ENCODE measurements at regions not wholly inside any gene's neighbourhood (a gene's known extent, or its start where the extent isn't known, plus 50 kb on each side); places are given as distances from the start of the nearest gene placed in this dataset.

DNA sequence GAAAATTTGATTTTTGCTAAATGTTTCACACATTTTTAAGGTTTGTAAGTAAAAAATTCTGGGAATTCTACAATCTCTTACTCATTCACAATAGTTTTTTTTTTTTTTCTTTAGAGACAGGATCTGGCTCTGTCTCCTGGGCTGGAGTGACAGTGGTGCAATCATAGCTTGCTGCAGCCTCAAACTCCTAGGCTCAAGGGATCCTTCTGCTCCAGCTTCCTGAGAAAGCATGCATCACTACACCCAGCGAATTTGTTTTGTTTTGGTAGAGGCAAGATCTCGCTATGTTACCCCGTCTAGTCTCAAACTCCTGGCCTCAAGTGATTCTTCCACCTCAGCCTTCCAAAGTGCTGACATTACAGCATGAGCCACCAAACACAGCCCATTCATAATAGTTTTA is 232.8 kb downstream of the GJA1 start:
- TF ChIP-seq, protein P1, sequence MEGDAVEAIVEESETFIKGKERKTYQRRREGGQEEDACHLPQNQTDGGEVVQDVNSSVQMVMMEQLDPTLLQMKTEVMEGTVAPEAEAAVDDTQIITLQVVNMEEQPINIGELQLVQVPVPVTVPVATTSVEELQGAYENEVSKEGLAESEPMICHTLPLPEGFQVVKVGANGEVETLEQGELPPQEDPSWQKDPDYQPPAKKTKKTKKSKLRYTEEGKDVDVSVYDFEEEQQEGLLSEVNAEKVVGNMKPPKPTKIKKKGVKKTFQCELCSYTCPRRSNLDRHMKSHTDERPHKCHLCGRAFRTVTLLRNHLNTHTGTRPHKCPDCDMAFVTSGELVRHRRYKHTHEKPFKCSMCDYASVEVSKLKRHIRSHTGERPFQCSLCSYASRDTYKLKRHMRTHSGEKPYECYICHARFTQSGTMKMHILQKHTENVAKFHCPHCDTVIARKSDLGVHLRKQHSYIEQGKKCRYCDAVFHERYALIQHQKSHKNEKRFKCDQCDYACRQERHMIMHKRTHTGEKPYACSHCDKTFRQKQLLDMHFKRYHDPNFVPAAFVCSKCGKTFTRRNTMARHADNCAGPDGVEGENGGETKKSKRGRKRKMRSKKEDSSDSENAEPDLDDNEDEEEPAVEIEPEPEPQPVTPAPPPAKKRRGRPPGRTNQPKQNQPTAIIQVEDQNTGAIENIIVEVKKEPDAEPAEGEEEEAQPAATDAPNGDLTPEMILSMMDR (IDR thresholded peaks at IDR 0.05) = no peak
- TF ChIP-seq EP300 (IDR thresholded peaks at IDR 0.05) (no peak), POLR2A (IDR thresholded peaks at IDR 0.05) (no peak), POLR2AphosphoS5 (IDR thresholded peaks at IDR 0.05) (no peak)

All from suprapubic skin (tissue), 4 donors.